ENCODE measurements at regions not wholly inside any gene's neighbourhood (a gene's known extent, or its start where the extent isn't known, plus 50 kb on each side); places are given as distances from the start of the nearest gene placed in this dataset.

GRCh38 chr16:85443116-85443515, 170.0 kb upstream of the GSE1 start:
- WGBS (ENCODE audit: low lambda C conversion rate), result 96% methylated on average over 11 of the region's 11 CpGs
- peaks cover 0 to 55% of the 10 kb centered on the region in 2 experiments; a peak in 2 of 4 replicates for H3K4me1 ChIP-seq (ENCODE audit: control insufficient read depth in 1 of 2, insufficient read depth in 2 of 2, low read depth in 1 of 2, low read length in 1 of 2)

GRCh38 chr16:85443531-85443930, 169.6 kb upstream of the GSE1 start:
- Histone ChIP-seq H3K27me3 (ENCODE audit: insufficient read depth) (no peaks in the 10 kb centered on the region), H3K4me2 (no peak overlapping the region), H4K20me1 (ENCODE audit: insufficient read depth) (no peaks in the 10 kb centered on the region), H3F3A (replicated peaks; ENCODE audit: insufficient read depth) (no peaks in the 10 kb centered on the region), H2AFZ (ENCODE audit: low read depth) (no peak overlapping the region), H3K9ac (no peak overlapping the region), H3K36me3 (replicated peaks in 1 of 2; ENCODE audit: control insufficient read depth in 1 of 2, insufficient read depth in 2 of 2, low read length in 1 of 2) (no peaks in the 10 kb centered on the region), H3K4me1 (ENCODE audit: control insufficient read depth in 1 of 2, insufficient read depth in 2 of 2, low read depth in 1 of 2, low read length in 1 of 2) (peaks cover 0 to 59% of the 10 kb centered on the region in 2 experiments; a peak in 2 of 4 replicates), H3K4me3 (ENCODE audit: low read depth in 2 of 2, low read length in 1 of 2) (no peak overlapping the region), H3K9me2 (no peaks in the 10 kb centered on the region), H3K27ac (ENCODE audit: low read depth in 2 of 2, low read length in 1 of 2) (no peak overlapping the region), H3K9me3 (no peaks in the 10 kb centered on the region), H3K79me2 (ENCODE audit: insufficient read depth) (no peaks in the 10 kb centered on the region)
- 95% methylated on average over 15 of the region's 15 CpGs for WGBS (ENCODE audit: low lambda C conversion rate)
- CTCF ChIA-PET, result interaction anchor here (1.0 to 2.4 kb wide), 7 partner anchors 15 to 120 kb away, joined by 3 to 11 read pairs (median 4); no protein-coding TSS in a partner anchor
- POLR2A ChIA-PET, result no interaction called here
- DNase-seq, result no peak
- no peak for TF ChIP-seq TEAD4 (IDR thresholded peaks at IDR 0.05; ENCODE audit: borderline replicate concordance, insufficient read depth)
- TF ChIP-seq EZH2phosphoT487 (IDR thresholded peaks at IDR 0.05; ENCODE audit: borderline replicate concordance, low read depth), result no peak
- TF ChIP-seq SIN3A (IDR thresholded peaks at IDR 0.05; ENCODE audit: borderline replicate concordance, low read depth, low read length), result no peak
- TF ChIP-seq EP300 (IDR thresholded peaks at IDR 0.05; ENCODE audit: borderline replicate concordance in 1 of 2, low read depth in 1 of 2, low read length in 1 of 2), result no peak
- TF ChIP-seq FOSL2 (IDR thresholded peaks at IDR 0.05; ENCODE audit: borderline replicate concordance, low read depth), result no peak
- TF ChIP-seq, protein P1, sequence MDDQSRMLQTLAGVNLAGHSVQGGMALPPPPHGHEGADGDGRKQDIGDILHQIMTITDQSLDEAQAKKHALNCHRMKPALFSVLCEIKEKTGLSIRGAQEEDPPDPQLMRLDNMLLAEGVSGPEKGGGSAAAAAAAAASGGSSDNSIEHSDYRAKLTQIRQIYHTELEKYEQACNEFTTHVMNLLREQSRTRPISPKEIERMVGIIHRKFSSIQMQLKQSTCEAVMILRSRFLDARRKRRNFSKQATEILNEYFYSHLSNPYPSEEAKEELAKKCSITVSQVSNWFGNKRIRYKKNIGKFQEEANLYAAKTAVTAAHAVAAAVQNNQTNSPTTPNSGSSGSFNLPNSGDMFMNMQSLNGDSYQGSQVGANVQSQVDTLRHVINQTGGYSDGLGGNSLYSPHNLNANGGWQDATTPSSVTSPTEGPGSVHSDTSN (IDR thresholded peaks at IDR 0.05), result no peak
- TF ChIP-seq, protein P2, sequence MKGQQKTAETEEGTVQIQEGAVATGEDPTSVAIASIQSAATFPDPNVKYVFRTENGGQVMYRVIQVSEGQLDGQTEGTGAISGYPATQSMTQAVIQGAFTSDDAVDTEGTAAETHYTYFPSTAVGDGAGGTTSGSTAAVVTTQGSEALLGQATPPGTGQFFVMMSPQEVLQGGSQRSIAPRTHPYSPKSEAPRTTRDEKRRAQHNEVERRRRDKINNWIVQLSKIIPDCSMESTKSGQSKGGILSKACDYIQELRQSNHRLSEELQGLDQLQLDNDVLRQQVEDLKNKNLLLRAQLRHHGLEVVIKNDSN (IDR thresholded peaks at IDR 0.05; ENCODE audit: borderline replicate concordance, low read depth), result no peak
- no peak for TF ChIP-seq CHD2 (IDR thresholded peaks at IDR 0.05; ENCODE audit: low read length, partially characterized antibody)
- TF ChIP-seq IRF3 (IDR thresholded peaks at IDR 0.05; ENCODE audit: low read depth, low read length), result no peak
- no peak for TF ChIP-seq FOXM1 (IDR thresholded peaks at IDR 0.05; ENCODE audit: low read depth)
- TF ChIP-seq, protein P3, sequence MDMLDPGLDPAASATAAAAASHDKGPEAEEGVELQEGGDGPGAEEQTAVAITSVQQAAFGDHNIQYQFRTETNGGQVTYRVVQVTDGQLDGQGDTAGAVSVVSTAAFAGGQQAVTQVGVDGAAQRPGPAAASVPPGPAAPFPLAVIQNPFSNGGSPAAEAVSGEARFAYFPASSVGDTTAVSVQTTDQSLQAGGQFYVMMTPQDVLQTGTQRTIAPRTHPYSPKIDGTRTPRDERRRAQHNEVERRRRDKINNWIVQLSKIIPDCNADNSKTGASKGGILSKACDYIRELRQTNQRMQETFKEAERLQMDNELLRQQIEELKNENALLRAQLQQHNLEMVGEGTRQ (IDR thresholded peaks at IDR 0.05; ENCODE audit: borderline replicate concordance, low read depth, low read length), result no peak

More at GRCh38 chr16:85443116-85443515, 170.0 kb upstream of the GSE1 start:
- Histone ChIP-seq H3K27ac (ENCODE audit: low read depth in 2 of 2, low read length in 1 of 2) (0 out of 4 replicates have a peak overlapping the region, but pooled peaks of 1 of the 2 experiments have one; percentile 28), H3K79me2 (ENCODE audit: insufficient read depth) (no peaks in the 10 kb centered on the region), H3K9me2 (no peaks in the 10 kb centered on the region), H3K9me3 (no peaks in the 10 kb centered on the region), H3F3A (replicated peaks; ENCODE audit: insufficient read depth) (no peaks in the 10 kb centered on the region), H3K4me2 (no peak overlapping the region), H2AFZ (ENCODE audit: low read depth) (no peak overlapping the region), H3K9ac (no peak overlapping the region), H3K4me3 (ENCODE audit: low read depth in 2 of 2, low read length in 1 of 2) (no peak overlapping the region), H3K36me3 (replicated peaks in 1 of 2; ENCODE audit: control insufficient read depth in 1 of 2, insufficient read depth in 2 of 2, low read length in 1 of 2) (no peaks in the 10 kb centered on the region), H3K27me3 (ENCODE audit: insufficient read depth) (no peaks in the 10 kb centered on the region), H4K20me1 (ENCODE audit: insufficient read depth) (no peaks in the 10 kb centered on the region)
- no peak for DNase-seq
- CTCF ChIA-PET, result interaction anchor here (1.0 to 2.4 kb wide), 5 partner anchors 15 to 114 kb away, joined by 3 to 11 read pairs (median 4); no protein-coding TSS in a partner anchor
- POLR2A ChIA-PET, result no interaction called here
- TF ChIP-seq, protein P1 (IDR thresholded peaks at IDR 0.05), result no peak
- TF ChIP-seq IRF3 (IDR thresholded peaks at IDR 0.05; ENCODE audit: low read depth, low read length) (no peak), SIN3A (IDR thresholded peaks at IDR 0.05; ENCODE audit: borderline replicate concordance, low read depth, low read length) (no peak), FOSL2 (IDR thresholded peaks at IDR 0.05; ENCODE audit: borderline replicate concordance, low read depth) (no peak), JUND (IDR thresholded peaks at IDR 0.05) (no peak), NRF1 (IDR thresholded peaks at IDR 0.05; ENCODE audit: low read depth, low read length) (no peak), RXRA (IDR thresholded peaks at IDR 0.05; ENCODE audit: borderline replicate concordance, low read depth) (no peak)
